Thyroid gland (tissue), 4 donors: ENCODE measurements at regions not wholly inside any gene's neighbourhood (a gene's known extent, or its start where the extent isn't known, plus 50 kb on each side); places are given as distances from the start of the nearest gene placed in this dataset.
"Not testable (repeated sequence)": the region's sequence is repeated elsewhere in the genome, so short reads cannot be mapped to it uniquely, and the experiment has no call there.

Experiments
- DNase-seq, 2 donors: peaks; one replicate each; pipeline ENCODE4 v3.0.0-alpha.2; 2019
- H3K27ac ChIP-seq, 3 donors: fragments of 200-600 bp; sonication (generic); 1 replicate in 2 of 3; 2 replicates in 1 of 3; pipeline ENCODE4 v1.5.1; 2016 to 2019; ENCODE audit warnings: mild to moderate bottlenecking in 1 of 3, moderate library complexity in 1 of 3
- H3K27me3 ChIP-seq: fragments of 200-600 bp; sonication (generic); one replicate; pipeline ENCODE4 v1.5.1; 2019
- H3K36me3 ChIP-seq, 2 donors: fragments of 200-600 bp; sonication (generic); one replicate each; pipeline ENCODE4 v1.5.1; 2016 to 2019
- H3K4me1 ChIP-seq, 2 donors: fragments of 200-600 bp; sonication (generic); one replicate each; pipeline ENCODE4 v1.5.1; 2017 to 2019
- H3K4me3 ChIP-seq, 3 donors: fragments of 200-600 bp; sonication (generic); replicated peaks in 1 of 3; 1 replicate in 2 of 3; 2 replicates in 1 of 3; pipeline ENCODE4 v1.5.1; 2016; ENCODE audit warnings: mild to moderate bottlenecking in 1 of 3
- H3K9me3 ChIP-seq: fragments of 200-600 bp; sonication (generic); one replicate; pipeline ENCODE4 v1.5.1; 2017
- POLR2A ChIP-seq, 2 donors: fragments of 450-650 bp; IDR thresholded peaks; one replicate each; pipeline ENCODE4 v1.6.1; 2017; ENCODE audit warnings: antibody characterized with exemption in 2 of 2, mild to moderate bottlenecking in 2 of 2, moderate library complexity in 1 of 2
- WGBS, 2 donors: methylation state at CpG; one replicate each; pipeline ENCODE4 v1.1.5; 2017; 5-methylcytosine and 5-hydroxymethylcytosine counted together
- intact Hi-C: fragments of 100-400 bp; cut with DNase I; formaldehyde crosslinking; loops from one replicate; pipeline ENCODE4 v1.15.1; 2023
- TF ChIP-seq, protein P1 (sequence below), 6 experiments: fragments of 200-600 bp in 3 of 6; fragments of 450-650 bp in 3 of 6; sonication (generic) in 3 of 6; IDR thresholded peaks; one replicate each; pipeline ENCODE4 v1.5.1; 2016 to 2019; ENCODE audit warnings: antibody characterized with exemption in 6 of 6, mild to moderate bottlenecking in 2 of 6, inconsistent platforms in 1 of 6, moderate library complexity in 1 of 6

DNA sequence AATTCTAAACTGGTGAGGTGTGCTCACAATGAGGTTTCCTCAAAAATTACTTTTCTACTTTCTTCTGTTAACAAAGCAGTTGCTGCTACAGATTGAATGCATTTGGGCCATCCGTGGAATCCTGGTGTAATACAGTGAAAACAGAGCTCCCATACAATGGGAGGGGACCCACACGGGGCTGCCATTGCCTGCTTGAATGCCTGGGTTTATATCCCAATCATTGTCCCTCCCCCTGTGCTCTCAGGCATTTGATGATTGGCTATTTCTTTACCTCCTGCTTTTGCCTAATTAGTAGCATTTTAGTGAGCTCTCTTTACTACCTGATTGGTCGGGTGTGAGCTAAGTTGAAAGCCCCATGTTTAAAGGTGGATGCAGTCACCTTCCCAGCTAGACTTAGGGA is 52.9 kb upstream of the CSF1 start:
- H3K9me3 ChIP-seq, DNase-seq, H3K27ac ChIP-seq, intact Hi-C loops, H3K36me3 ChIP-seq, H3K27me3 ChIP-seq, H3K4me3 ChIP-seq, H3K4me1 ChIP-seq: not testable (repeated sequence)
- 68 to 76% methylated on average over 3 of the region's 3 CpGs for WGBS, 2 donors

DNA sequence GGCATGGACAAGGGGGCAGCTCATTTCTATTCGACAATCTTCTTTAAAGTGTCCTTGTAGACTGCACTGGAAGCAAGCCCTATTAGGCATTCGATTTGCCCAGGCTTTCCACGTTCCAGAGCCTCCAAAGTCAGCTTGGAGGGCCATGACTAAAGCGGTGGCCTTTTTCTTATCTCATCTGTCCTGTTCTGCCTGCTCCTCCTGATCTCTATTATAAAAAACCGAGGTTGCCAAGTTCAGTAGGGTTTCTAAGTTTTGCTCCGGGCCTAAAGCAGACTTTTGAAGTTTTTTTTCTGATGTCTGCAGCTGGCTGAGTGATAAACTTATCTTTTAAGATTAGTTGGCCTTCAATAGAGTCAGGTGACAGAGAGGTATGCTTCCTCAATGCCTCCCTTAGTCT is 54.7 kb upstream of the CSF1 start:
- DNase-seq, H3K36me3 ChIP-seq, H3K9me3 ChIP-seq, H3K27ac ChIP-seq, intact Hi-C loops, H3K4me3 ChIP-seq, H3K27me3 ChIP-seq, H3K4me1 ChIP-seq: not testable (repeated sequence)
- WGBS, 2 donors = 89 to 92% methylated on average over 6 of the region's 6 CpGs

DNA sequence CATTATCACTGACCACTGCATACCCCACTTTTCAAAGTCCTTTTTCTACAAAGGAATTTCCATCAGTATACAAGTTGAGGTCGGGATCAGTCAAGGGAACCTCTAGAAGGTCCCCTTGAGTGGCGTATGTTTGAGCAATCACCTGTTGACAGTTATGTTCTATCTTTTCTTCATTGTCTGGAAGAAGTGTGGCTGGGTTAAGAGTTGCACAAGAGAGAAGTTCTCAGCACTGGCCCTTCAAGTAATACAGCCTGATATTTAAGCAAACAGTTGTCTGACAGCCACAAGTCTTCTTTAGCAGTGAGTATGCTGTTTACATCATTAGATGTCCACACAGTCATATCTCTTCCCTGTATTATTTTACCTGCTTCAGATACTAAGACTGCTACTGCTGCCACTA is 56.7 kb upstream of the CSF1 start:
- DNase-seq, intact Hi-C loops, H3K9me3 ChIP-seq, H3K36me3 ChIP-seq, H3K27ac ChIP-seq, H3K27me3 ChIP-seq, H3K4me1 ChIP-seq, H3K4me3 ChIP-seq: not testable (repeated sequence)
- WGBS, 2 donors = 56 to 62% methylated on average over 2 of the region's 2 CpGs

DNA sequence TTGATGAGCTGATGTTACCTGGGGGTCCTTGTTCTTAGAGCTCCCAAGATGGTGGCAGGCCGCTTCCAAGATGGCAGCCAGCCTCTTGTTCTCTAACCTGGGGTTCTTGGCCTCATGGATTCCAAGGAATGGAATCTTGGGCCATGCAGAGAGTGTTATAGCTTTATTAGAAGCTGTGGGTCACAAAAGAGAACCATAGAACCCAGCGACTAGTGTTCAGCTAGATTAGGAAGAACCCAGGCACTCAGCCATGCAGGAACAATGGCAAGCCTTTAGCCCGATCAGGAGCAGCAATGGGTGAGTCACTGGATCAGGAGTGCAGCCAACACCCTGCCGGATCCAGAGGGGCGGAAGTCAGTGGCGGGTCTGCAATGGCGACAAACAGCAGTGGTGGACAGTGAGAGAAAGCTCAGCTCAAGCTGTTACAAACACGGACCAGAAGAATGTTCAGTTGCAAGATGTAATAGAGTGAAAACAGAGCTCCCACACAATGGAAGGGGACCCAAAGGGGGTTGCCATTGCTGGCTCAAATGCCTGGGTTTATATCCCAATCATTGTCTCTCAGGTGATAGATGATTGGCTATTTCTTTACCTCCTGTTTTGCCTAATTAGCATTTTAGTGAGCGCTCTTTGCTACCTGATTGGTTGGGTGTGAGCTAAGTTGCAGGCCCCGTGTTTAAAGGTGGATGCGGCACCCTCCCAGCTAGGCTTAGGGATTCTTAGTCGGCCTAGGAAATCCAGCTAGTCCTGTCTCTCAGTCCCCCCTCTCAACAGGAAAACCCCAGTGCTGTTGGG is 58.2 kb upstream of the CSF1 start:
- intact Hi-C loops, H3K9me3 ChIP-seq, H3K4me3 ChIP-seq, H3K36me3 ChIP-seq, H3K27ac ChIP-seq, H3K27me3 ChIP-seq: not testable (repeated sequence)
- DNase-seq = peak; percentile 17 to 22
- WGBS, 2 donors = 80 to 90% methylated on average over 12 of the region's 12 CpGs
- peaks cover 10 to 14% of the 10 kb centered on the region in 2 donors for H3K4me1 ChIP-seq

DNA sequence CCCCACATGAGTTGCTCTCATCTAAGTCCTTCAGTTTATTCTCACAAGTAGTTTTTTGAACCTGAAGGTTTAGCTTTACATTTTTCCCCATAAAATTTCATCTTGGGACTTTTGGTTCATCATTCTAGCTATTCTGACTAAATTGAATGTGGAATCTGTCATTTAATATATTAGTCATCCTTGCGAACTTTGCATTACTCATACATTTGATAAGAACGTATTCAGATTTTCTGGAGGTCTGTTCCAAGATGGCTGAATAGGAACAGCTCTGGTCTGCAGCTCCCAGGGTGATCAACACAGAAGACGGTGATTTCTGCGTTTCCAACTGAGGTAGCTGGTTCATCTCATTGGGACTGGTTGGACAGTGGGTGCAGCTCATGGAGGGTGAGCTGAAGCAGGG is 59.8 kb upstream of the CSF1 start:
- no peak for DNase-seq
- intact Hi-C loops = no loop called here
- WGBS, 2 donors = 90 to 96% methylated on average over 4 of the region's 4 CpGs
- TF ChIP-seq, protein P1, sequence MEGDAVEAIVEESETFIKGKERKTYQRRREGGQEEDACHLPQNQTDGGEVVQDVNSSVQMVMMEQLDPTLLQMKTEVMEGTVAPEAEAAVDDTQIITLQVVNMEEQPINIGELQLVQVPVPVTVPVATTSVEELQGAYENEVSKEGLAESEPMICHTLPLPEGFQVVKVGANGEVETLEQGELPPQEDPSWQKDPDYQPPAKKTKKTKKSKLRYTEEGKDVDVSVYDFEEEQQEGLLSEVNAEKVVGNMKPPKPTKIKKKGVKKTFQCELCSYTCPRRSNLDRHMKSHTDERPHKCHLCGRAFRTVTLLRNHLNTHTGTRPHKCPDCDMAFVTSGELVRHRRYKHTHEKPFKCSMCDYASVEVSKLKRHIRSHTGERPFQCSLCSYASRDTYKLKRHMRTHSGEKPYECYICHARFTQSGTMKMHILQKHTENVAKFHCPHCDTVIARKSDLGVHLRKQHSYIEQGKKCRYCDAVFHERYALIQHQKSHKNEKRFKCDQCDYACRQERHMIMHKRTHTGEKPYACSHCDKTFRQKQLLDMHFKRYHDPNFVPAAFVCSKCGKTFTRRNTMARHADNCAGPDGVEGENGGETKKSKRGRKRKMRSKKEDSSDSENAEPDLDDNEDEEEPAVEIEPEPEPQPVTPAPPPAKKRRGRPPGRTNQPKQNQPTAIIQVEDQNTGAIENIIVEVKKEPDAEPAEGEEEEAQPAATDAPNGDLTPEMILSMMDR (IDR thresholded peaks at IDR 0.05) = no peak
- TF ChIP-seq POLR2A (IDR thresholded peaks at IDR 0.05) = no peak
- Histone ChIP-seq H3K9me3 (no peaks in the 10 kb centered on the region), H3K4me1 (peaks cover 21 to 26% of the 10 kb centered on the region in 2 donors), H3K4me3 (no peak overlapping the region), H3K27ac (no peak overlapping the region), H3K27me3 (no peaks in the 10 kb centered on the region), H3K36me3 (no peaks in the 10 kb centered on the region)

DNA sequence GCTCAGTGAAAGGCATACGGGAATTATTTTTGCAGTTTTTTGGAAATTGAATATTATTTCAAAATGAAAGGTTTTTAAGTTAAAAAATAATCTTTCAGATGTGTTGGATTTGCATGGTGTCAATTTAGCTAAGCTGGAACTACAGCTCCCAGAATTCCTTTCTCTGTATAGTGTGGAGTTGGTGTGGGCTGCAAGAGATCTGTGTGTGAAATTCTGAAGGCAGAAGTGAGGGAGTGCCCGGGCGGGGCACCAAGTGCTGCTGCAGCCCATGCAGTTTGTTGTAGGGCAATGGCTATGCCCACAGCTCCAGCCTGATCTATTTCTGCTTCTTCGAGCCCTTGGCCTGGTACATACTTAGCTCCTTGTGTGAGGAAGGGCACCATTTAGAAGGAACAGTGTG is 60.5 kb upstream of the CSF1 start:
- no peak for DNase-seq
- WGBS, 2 donors = 90 to 92% methylated on average over 4 of the region's 4 CpGs
- intact Hi-C loops = no loop called here
- Histone ChIP-seq H3K36me3 (no peaks in the 10 kb centered on the region), H3K27me3 (no peaks in the 10 kb centered on the region), H3K4me3 (no peak overlapping the region), H3K4me1 (peaks cover 21 to 26% of the 10 kb centered on the region in 2 donors), H3K9me3 (no peaks in the 10 kb centered on the region), H3K27ac (no peak overlapping the region)
- TF ChIP-seq, protein P1 (IDR thresholded peaks at IDR 0.05) = no peak
- no peak for TF ChIP-seq POLR2A (IDR thresholded peaks at IDR 0.05)

DNA sequence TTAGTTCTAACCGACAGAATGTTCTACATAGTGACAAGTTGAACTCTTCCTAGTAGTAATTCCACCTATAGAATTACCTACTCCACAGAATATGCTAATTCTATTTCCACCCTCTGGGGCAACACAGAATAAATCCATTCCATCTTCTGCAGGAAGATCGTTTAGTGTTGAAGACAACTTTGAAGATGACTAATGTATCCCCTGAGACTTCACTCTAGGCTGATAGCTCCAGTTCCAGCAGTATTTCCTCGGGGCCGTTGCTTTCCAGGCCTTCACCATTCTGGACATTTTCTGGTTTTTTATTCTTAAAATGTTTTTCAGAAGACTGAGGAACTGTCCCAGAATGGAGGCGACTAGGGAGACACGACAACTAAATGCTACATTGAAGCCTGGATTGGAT is 61.0 kb upstream of the CSF1 start:
- intact Hi-C loops = no loop called here
- TF ChIP-seq POLR2A (IDR thresholded peaks at IDR 0.05) = no peak
- TF ChIP-seq, protein P1 (IDR thresholded peaks at IDR 0.05) = no peak
- no peaks in the 10 kb centered on the region for H3K27me3 ChIP-seq
- DNase-seq = no peak
- H3K27ac ChIP-seq = no peak overlapping the region
- peaks cover 21 to 26% of the 10 kb centered on the region in 2 donors for H3K4me1 ChIP-seq
- no peaks in the 10 kb centered on the region for H3K36me3 ChIP-seq
- H3K9me3 ChIP-seq = no peaks in the 10 kb centered on the region
- 79 to 87% methylated on average over 6 of the region's 6 CpGs for WGBS, 2 donors
- no peak overlapping the region for H3K4me3 ChIP-seq
